Loucy (cell line): ENCODE measurements at regions not wholly inside any gene's neighbourhood (a gene's known extent, or its start where the extent isn't known, plus 50 kb on each side); places are given as distances from the start of the nearest gene placed in this dataset.

Experiments
- EZH2phosphoT487 ChIP-seq: fragments of 200-600 bp; IDR thresholded peaks from 2 replicates; pipeline ENCODE4 v1.6.1; 2018; ENCODE audit warnings: antibody characterized with exemption, mild to moderate bottlenecking, moderate library complexity, borderline replicate concordance
- TF ChIP-seq, protein P1 (sequence below): fragments of 200-600 bp; sonication (generic); conservative IDR thresholded peaks from 2 replicates; pipeline ENCODE4 v1.5.1; 2014; ENCODE audit warnings: mild to moderate bottlenecking, antibody characterized with exemption, low read length

DNA sequence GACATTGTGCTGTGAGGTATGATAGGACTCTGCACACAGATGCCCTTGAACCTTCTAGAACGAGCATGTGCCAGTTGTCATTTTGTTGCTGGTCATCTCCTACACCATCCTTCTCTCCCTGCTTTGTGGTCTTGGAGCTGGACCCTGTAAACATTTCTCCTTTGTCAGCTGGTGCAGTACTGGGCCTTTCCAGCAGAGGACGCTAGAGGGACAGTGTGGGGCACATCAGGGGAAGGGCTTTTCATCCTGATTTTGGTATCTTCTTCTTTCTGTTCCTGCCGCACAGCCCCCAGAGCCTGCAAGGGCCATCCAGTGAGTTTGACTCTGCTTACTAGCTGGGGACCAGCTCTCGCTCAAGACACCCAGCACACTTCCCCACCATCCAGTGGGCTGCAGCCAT lies 484.6 kb downstream of the AACS start:
- TF ChIP-seq, protein P1, sequence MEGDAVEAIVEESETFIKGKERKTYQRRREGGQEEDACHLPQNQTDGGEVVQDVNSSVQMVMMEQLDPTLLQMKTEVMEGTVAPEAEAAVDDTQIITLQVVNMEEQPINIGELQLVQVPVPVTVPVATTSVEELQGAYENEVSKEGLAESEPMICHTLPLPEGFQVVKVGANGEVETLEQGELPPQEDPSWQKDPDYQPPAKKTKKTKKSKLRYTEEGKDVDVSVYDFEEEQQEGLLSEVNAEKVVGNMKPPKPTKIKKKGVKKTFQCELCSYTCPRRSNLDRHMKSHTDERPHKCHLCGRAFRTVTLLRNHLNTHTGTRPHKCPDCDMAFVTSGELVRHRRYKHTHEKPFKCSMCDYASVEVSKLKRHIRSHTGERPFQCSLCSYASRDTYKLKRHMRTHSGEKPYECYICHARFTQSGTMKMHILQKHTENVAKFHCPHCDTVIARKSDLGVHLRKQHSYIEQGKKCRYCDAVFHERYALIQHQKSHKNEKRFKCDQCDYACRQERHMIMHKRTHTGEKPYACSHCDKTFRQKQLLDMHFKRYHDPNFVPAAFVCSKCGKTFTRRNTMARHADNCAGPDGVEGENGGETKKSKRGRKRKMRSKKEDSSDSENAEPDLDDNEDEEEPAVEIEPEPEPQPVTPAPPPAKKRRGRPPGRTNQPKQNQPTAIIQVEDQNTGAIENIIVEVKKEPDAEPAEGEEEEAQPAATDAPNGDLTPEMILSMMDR: peak; percentile 58
- no peak for TF ChIP-seq EZH2phosphoT487
